ENCODE measurements at regions not wholly inside any gene's neighbourhood (a gene's known extent, or its start where the extent isn't known, plus 50 kb on each side); places are given as distances from the start of the nearest gene placed in this dataset.

DNA sequence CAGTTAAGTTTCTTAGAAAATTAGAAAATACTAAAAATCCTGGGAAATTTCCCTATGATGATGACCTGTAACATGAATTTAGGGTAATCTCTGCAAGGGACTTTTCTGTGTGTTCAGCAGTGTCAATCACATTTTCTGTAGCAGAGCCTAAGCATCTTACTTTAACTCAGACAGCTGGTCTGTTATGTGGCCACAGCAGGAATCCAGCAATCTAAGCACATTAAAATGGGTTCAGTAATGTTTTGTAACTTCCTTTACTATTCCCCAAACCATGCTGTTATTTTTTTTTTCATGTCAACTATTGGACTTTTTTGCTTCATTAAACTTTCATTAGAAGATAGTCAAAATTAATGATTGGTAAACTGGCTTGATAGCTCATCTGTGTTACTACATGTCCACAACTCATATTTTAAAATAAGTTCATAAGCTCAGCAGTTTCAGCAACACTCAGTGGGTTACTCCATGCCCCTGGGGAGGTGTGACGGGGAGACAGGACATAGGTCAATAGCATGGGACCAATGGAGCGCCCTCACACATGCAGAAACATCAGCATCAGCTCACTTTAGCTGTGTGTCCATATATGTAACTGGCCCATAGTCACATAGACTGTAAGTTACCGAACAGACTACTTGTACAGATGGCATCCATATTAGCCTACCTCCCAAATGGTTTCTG is 168.0 kb upstream of the PACRGL start (continued):
- no peak for TF ChIP-seq REST (IDR thresholded peaks at IDR 0.05; ENCODE audit: unreplicated experiment)
- no peak for TF ChIP-seq ZNF331 (CRISPR knock-in tag; IDR thresholded peaks at IDR 0.05; ENCODE audit: low read depth)
- no peak for TF ChIP-seq JUNB (IDR thresholded peaks at IDR 0.05; ENCODE audit: unreplicated experiment)
- TF ChIP-seq NANOG (IDR thresholded peaks at IDR 0.05; ENCODE audit: borderline replicate concordance) = no peak
- no peak for TF ChIP-seq STAT1 (IDR thresholded peaks at IDR 0.05; ENCODE audit: unreplicated experiment)
- TF ChIP-seq, protein P1, sequence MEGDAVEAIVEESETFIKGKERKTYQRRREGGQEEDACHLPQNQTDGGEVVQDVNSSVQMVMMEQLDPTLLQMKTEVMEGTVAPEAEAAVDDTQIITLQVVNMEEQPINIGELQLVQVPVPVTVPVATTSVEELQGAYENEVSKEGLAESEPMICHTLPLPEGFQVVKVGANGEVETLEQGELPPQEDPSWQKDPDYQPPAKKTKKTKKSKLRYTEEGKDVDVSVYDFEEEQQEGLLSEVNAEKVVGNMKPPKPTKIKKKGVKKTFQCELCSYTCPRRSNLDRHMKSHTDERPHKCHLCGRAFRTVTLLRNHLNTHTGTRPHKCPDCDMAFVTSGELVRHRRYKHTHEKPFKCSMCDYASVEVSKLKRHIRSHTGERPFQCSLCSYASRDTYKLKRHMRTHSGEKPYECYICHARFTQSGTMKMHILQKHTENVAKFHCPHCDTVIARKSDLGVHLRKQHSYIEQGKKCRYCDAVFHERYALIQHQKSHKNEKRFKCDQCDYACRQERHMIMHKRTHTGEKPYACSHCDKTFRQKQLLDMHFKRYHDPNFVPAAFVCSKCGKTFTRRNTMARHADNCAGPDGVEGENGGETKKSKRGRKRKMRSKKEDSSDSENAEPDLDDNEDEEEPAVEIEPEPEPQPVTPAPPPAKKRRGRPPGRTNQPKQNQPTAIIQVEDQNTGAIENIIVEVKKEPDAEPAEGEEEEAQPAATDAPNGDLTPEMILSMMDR (conservative IDR thresholded peaks at IDR 0.05; ENCODE audit: low read depth in 2 of 2) = no peak
- no peak for TF ChIP-seq ZNF114 (CRISPR knock-in tag; IDR thresholded peaks at IDR 0.05)
- TF ChIP-seq EZH2 (IDR thresholded peaks at IDR 0.05; ENCODE audit: low read depth, unreplicated experiment) = no peak
- no peak for TF ChIP-seq ETS1 (IDR thresholded peaks at IDR 0.05)
- no peak for TF ChIP-seq POLR2AphosphoS5 (IDR thresholded peaks at IDR 0.05; ENCODE audit: low read depth)
- TF ChIP-seq CREB1 (CRISPR knock-in tag; IDR thresholded peaks at IDR 0.05; ENCODE audit: low read depth) = no peak
- TF ChIP-seq EZH2phosphoT487 (IDR thresholded peaks at IDR 0.05; ENCODE audit: unreplicated experiment) = no peak

Measured in GM23338 (cell line).